Psoas muscle (tissue), 7 donors: ENCODE measurements at regions not wholly inside any gene's neighbourhood (a gene's known extent, or its start where the extent isn't known, plus 50 kb on each side); places are given as distances from the start of the nearest gene placed in this dataset.

Source experiments
- ATAC-seq, 4 donors: fragments of 200-7000 bp; cut with Tn5 transposase; one replicate each; pipeline ENCODE4 v1.9.1; 2020; ENCODE audit warnings: moderate library complexity in 3 of 4, mild to moderate bottlenecking in 2 of 4
- DNase-seq, 2 donors: peaks; one replicate each; pipeline ENCODE4 v3.0.0-alpha.2; 2020
- H3K27ac ChIP-seq: fragments of 200-600 bp; one replicate; pipeline ENCODE4 v1.8.0; 2022
- H3K27me3 ChIP-seq, 3 donors: fragments of 200-600 bp in 1 of 3; one replicate each; pipeline versions ENCODE4 v1.6.1 to v1.8.0; 2013 to 2022; ENCODE audit warnings: low read length in 2 of 3, mild to moderate bottlenecking in 2 of 3, moderate library complexity in 1 of 3; ENCODE audit not compliant: insufficient read depth in 3 of 3
- H3K36me3 ChIP-seq, 2 donors: fragments of 200-600 bp in 1 of 2; one replicate each; pipeline versions ENCODE4 v1.6.1 to v1.8.0; 2013 to 2022; ENCODE audit warnings: low read depth in 1 of 2, mild to moderate bottlenecking in 1 of 2, moderate library complexity in 1 of 2; ENCODE audit not compliant: insufficient read depth in 1 of 2
- H3K4me1 ChIP-seq: fragments of 200-600 bp; one replicate; pipeline ENCODE4 v1.8.0; 2022
- H3K4me3 ChIP-seq: fragments of 200-600 bp; one replicate; pipeline ENCODE4 v1.8.0; 2022; ENCODE audit warnings: mild to moderate bottlenecking
- H3K9me3 ChIP-seq: fragments of 200-600 bp; one replicate; pipeline ENCODE4 v1.8.0; 2022
- WGBS, 3 donors: extraction: QIAGEN DNeasy Blood & Tissue Kit; methylation state at CpG; one replicate each; pipeline versions ENCODE4 v1.1.6 to v1.1.7; 2013; 5-methylcytosine and 5-hydroxymethylcytosine counted together
- intact Hi-C, 2 donors: fragments of 100-400 bp; cut with DNase I; formaldehyde crosslinking; loops; one replicate each; pipeline versions ENCODE4 v1.11.0 to v1.14.2; 2022
- TF ChIP-seq, protein P1 (sequence below): fragments of 200-600 bp; IDR thresholded peaks from one replicate; pipeline ENCODE4 v1.8.0; 2022; ENCODE audit warnings: antibody characterized with exemption
- donor health status: healthy with polysubstance abuse.
- donor health status: DM: no; HTN: no; CAD: no; lungs with moderate emphysema.
- donor health status: Bipolar disorder and iron deficiency.
- donor health status: healthy.
- donor health status: DM: yes; HTN: yes; CAD: no.
- donor health status: DM: no; HTN: no; CAD: no.
- donor health status: DM: yes; HTN: yes; CAD: no.

DNA sequence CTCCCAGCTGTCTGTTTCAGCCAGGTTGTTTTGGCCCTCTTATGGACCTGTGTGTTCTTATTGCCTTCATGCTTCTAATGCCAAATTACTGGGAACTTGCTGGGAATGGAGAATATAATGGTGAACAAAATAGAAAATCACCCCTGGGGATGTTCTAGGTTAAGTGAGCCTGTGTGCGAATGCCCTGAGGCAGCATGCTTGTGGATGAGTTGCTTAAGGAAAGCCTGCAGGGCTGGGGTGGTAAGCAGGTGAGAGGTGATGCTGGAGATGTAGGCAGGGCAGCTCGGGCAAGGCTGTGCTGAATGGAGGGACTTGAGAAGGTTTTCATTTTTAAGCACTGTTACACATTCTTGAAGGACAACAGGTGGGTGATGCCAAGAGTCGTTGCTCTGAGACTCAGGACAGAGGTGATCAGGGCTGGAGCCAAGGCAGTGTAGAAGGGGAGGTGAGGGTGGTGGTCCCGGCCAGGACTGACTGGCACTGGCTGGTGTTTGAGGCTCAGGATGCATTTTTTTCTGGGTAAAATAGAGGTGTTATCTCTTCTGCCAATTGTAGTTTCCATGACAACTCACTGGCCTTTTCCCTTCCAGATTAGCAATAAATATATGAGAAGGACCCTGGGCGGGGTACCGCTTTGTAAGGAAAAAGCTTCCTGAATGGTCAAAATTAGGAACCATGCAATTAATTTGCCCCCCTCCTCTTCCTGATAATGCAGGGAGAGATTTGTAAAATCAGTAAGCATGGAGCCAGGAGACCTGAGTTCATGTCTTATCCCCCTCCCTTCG is 342.8 kb downstream of the ICE1 start:
- intact Hi-C loops: no loop called here
- Histone ChIP-seq H3K4me3 (no peak overlapping the region), H3K27ac (no peak overlapping the region), H3K9me3 (no peaks in the 10 kb centered on the region), H3K27me3 (no peaks in the 10 kb centered on the region), H3K36me3 (no peaks in the 10 kb centered on the region), H3K4me1 (no peaks in the 10 kb centered on the region)
- DNase-seq: no peak
- TF ChIP-seq, protein P1, sequence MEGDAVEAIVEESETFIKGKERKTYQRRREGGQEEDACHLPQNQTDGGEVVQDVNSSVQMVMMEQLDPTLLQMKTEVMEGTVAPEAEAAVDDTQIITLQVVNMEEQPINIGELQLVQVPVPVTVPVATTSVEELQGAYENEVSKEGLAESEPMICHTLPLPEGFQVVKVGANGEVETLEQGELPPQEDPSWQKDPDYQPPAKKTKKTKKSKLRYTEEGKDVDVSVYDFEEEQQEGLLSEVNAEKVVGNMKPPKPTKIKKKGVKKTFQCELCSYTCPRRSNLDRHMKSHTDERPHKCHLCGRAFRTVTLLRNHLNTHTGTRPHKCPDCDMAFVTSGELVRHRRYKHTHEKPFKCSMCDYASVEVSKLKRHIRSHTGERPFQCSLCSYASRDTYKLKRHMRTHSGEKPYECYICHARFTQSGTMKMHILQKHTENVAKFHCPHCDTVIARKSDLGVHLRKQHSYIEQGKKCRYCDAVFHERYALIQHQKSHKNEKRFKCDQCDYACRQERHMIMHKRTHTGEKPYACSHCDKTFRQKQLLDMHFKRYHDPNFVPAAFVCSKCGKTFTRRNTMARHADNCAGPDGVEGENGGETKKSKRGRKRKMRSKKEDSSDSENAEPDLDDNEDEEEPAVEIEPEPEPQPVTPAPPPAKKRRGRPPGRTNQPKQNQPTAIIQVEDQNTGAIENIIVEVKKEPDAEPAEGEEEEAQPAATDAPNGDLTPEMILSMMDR: no peak
- 85 to 88% (median 86%) methylated on average over 7 of the region's 7 CpGs for WGBS, 3 donors
- no peak for ATAC-seq

DNA sequence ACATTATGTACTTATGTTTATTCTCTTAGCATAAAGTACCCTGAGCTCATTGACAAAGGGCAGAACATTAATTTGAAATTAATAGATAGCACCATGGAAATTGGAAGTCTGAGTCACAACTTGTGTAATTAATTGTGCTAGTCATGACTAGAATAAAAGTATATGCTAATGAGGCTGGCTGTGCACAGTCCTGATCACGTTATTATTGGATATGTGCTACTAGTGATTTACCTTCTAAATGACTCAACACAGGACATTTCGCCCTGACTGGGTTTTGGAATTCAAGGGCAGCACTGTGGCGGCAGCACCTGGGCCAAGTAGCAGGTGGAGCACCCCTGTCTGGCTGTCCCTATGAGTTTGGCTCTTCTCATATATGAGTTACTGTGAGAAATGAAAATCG is 341.8 kb downstream of the ICE1 start:
- Histone ChIP-seq H3K4me3 (no peak overlapping the region), H3K27me3 (no peaks in the 10 kb centered on the region), H3K27ac (no peak overlapping the region), H3K9me3 (no peaks in the 10 kb centered on the region), H3K36me3 (no peaks in the 10 kb centered on the region), H3K4me1 (no peaks in the 10 kb centered on the region)
- TF ChIP-seq, protein P1: no peak
- no peak for ATAC-seq
- 77 to 89% (median 86%) methylated on average over 4 of the region's 4 CpGs for WGBS, 3 donors
- no peak for DNase-seq
- intact Hi-C loops: no loop called here

DNA sequence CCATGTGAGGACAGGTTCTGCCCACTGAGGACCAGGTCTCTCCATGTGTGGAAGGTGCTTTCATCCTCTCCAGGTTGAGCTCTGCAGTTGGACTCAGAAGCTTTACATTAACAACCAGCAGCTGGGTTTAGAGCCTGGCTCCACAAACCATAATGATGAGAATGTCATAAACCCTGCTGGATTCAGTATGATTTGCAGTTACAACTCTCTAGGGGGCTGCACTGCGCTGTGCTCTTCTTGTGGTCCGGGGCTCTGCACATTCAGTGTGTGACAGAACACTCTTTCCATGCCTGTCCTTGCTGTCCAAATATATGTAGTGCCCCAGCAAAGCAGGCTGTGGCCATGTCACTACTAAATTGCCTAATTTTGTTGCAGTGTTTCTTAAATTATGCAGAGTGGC is 334.3 kb downstream of the ICE1 start:
- WGBS, 3 donors: 44 to 51% (median 46%) methylated on average over 2 of the region's 2 CpGs

DNA sequence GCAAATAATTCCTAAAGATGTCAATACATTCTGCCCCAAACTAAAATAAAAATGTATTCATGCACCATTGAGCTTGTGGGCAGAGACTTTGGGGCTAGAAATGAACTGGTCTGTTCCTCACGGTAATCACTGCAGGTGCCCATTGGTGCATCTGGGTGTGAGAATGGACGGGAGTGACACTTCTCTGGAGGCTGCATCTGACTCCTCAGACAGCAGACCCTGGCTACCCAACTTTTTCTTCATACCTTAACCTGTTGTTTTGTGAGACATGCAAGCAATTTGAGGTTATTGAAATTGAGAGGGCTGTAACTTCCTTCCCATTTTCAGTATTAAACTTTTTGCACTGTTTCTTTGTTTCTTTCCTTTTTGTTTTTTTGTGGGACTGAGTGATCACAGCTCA is 333.4 kb downstream of the ICE1 start:
- WGBS, 3 donors: 79 to 89% (median 81%) methylated on average over 2 of the region's 2 CpGs
- Histone ChIP-seq H3K9me3 (no peaks in the 10 kb centered on the region), H3K4me3 (no peak overlapping the region), H3K27ac (no peak overlapping the region), H3K27me3 (no peaks in the 10 kb centered on the region), H3K4me1 (no peaks in the 10 kb centered on the region), H3K36me3 (no peaks in the 10 kb centered on the region)
- TF ChIP-seq, protein P1: no peak
- intact Hi-C loops: no loop called here
- DNase-seq (no peak), ATAC-seq (no peak)

More for the DNA sequence above, 334.3 kb downstream of the ICE1 start:
- H3K4me1 ChIP-seq: no peaks in the 10 kb centered on the region
- ATAC-seq (no peak), DNase-seq (no peak)
- H3K27me3 ChIP-seq: no peaks in the 10 kb centered on the region
- no peak overlapping the region for H3K4me3 ChIP-seq
- H3K9me3 ChIP-seq: no peaks in the 10 kb centered on the region
- TF ChIP-seq, protein P1: no peak
- H3K36me3 ChIP-seq: no peaks in the 10 kb centered on the region
- H3K27ac ChIP-seq: no peak overlapping the region
- intact Hi-C loops: no loop called here

DNA sequence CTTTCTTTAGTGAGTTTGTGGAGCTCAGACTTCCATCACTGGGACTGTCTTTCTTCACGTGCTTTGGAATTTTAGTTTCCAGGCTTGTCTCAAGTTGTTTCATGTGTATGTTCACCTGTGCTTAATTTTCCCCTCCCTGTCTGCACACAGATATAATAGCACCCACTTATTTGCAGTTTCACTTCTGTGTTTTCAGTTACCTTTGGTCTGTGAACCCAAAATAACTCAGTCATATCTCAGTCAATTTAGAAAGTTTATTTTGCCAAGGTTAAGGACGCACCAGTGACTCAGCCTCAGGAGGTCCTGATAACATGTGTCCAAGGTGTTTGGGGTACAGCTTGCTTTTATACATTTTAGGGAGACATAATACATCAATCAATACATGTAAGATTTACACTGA is 330.4 kb downstream of the ICE1 start:
- no peaks in the 10 kb centered on the region for H3K4me1 ChIP-seq
- WGBS, 3 donors: 80 to 87% (median 83%) methylated on average over 2 of the region's 2 CpGs
- H3K27me3 ChIP-seq: peaks cover 0 to 4% (median 0%) of the 10 kb centered on the region in 3 donors
- H3K36me3 ChIP-seq: no peaks in the 10 kb centered on the region
- no peak for ATAC-seq
- no peak overlapping the region for H3K27ac ChIP-seq
- no peak overlapping the region for H3K4me3 ChIP-seq
- no peaks in the 10 kb centered on the region for H3K9me3 ChIP-seq
- intact Hi-C loops: no loop called here
- DNase-seq: no peak
- TF ChIP-seq, protein P1: no peak
